Erythroblast (primary cell): ENCODE measurements at regions not wholly inside any gene's neighbourhood (a gene's known extent, or its start where the extent isn't known, plus 50 kb on each side); places are given as distances from the start of the nearest gene placed in this dataset.

ENCODE experiments used
- GATA1 ChIP-seq: IDR thresholded peaks from 2 replicates; pipeline ENCODE4 v1.6.1; 2011; ENCODE audit warnings: low read depth, mild to moderate bottlenecking, control low read depth, low read length, moderate library complexity
- POLR2A ChIP-seq: IDR thresholded peaks from 2 replicates; pipeline ENCODE4 v1.6.1; 2011; ENCODE audit warnings: mild to moderate bottlenecking, low read length

DNA sequence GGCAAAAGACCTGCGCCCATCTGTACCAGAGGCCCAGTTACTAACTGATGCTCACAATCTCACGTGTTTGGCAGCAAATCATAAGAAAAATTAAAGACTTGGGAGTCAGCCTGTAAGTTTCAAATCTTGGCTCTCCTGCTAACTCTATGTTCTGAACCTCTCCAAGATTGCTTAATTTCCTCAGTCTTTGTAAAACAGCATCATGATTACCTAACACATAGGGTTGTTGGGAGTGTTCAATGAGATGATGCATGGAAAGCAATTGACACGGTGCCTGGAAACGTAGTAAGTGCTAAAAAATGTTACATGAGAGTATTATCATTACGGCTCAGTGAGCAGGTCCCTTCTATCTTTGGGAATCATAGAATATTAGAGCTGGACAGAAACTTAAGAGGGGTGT lies 497.6 kb upstream of the TCF4 start:
- no peak for TF ChIP-seq POLR2A
- TF ChIP-seq GATA1 = no peak
